ENCODE measurements at regions not wholly inside any gene's neighbourhood (a gene's known extent, or its start where the extent isn't known, plus 50 kb on each side); places are given as distances from the start of the nearest gene placed in this dataset.
"Not testable (repeated sequence)": the region's sequence is repeated elsewhere in the genome, so short reads cannot be mapped to it uniquely, and the experiment has no call there.

- Histone ChIP-seq H3K4me1 (replicated peaks in 1 of 4; ENCODE audit: control insufficient read depth in 3 of 4, insufficient read depth in 4 of 4, low read length in 3 of 4) (no peaks in the 10 kb centered on the region), H2AFZ (ENCODE audit: low read length) (no peak overlapping the region), H3K27me3 (replicated peaks in 1 of 4; ENCODE audit: control insufficient read depth in 3 of 4, extremely low read depth in 1 of 4, insufficient read depth in 3 of 4, low read length in 3 of 4) (no peaks in the 10 kb centered on the region), H3K36me3 (ENCODE audit: control insufficient read depth in 2 of 4, insufficient read depth in 4 of 4, low read length in 3 of 4) (no peaks in the 10 kb centered on the region), H3K23me2 (ENCODE audit: low read depth, low read length) (no peaks in the 10 kb centered on the region), H3K9me3 (ENCODE audit: insufficient read depth in 2 of 2, low read depth in 1 of 2, low read length in 1 of 2) (peaks cover 3 to 14% of the 10 kb centered on the region in 2 experiments; a peak in 3 of 4 replicates), H3K18ac (ENCODE audit: extremely low read depth, low read length) (no peak overlapping the region), H3K4me3 (ENCODE audit: extremely low read depth in 1 of 4, insufficient read depth in 2 of 4, low read depth in 3 of 4, low read length in 4 of 4) (no peak overlapping the region), H3K56ac (replicated peaks; ENCODE audit: insufficient read length, low read depth, low read length) (no peak overlapping the region), H3K4me2 (ENCODE audit: insufficient read depth in 1 of 2, low read depth in 2 of 2, low read length in 2 of 2) (no peak overlapping the region), H3K9ac (replicated peaks in 1 of 4; ENCODE audit: extremely low read depth in 1 of 4, low read depth in 3 of 4, low read length in 3 of 4) (no peak overlapping the region), H3K4ac (replicated peaks; ENCODE audit: insufficient read length, low read depth, low read length) (no peak overlapping the region), H4K20me1 (replicated peaks in 1 of 2; ENCODE audit: control insufficient read depth in 1 of 2, insufficient read depth in 2 of 2, low read length in 2 of 2) (no peaks in the 10 kb centered on the region), H4K8ac (ENCODE audit: extremely low read depth, insufficient read depth, low read length) (no peak overlapping the region), H2BK12ac (ENCODE audit: low read depth, low read length) (no peak overlapping the region), H2BK5ac (ENCODE audit: low read depth, low read length) (no peak overlapping the region), H4K5ac (ENCODE audit: insufficient read length, low read depth, low read length) (no peak overlapping the region), H2AK5ac (ENCODE audit: low read depth, low read length) (no peak overlapping the region), H2BK15ac (ENCODE audit: low read length) (no peak overlapping the region), H3K27ac (ENCODE audit: low read depth, low read length) (no peak overlapping the region), H3K79me2 (ENCODE audit: control insufficient read depth in 1 of 2, insufficient read depth in 2 of 2, low read length in 2 of 2) (no peaks in the 10 kb centered on the region), H3K14ac (ENCODE audit: insufficient read length) (no peak overlapping the region), H3K23ac (ENCODE audit: insufficient read length) (no peak overlapping the region), H2BK20ac (ENCODE audit: low read length) (no peak overlapping the region), H3K79me1 (ENCODE audit: low read depth, low read length) (no peaks in the 10 kb centered on the region), H2BK120ac (replicated peaks; ENCODE audit: low read depth, low read length) (no peak overlapping the region), H4K91ac (replicated peaks; ENCODE audit: insufficient read length, low read length) (no peak overlapping the region)
- CTCF ChIA-PET (ENCODE audit: partially characterized antibody), result no interaction called here
- FAIRE-seq, result no peak
- 75% methylated on average over 1 of the region's 1 CpG; no CpG with 5 or more reads in 1 of the 2 experiments for WGBS, 2 experiments (ENCODE audit: extremely low coverage in 1 of 2, insufficient coverage in 1 of 2, insufficient read length in 1 of 2, insufficient replicate concordance in 2 of 2, low coverage in 1 of 2, low lambda C conversion rate in 2 of 2, missing lambda C conversion rate in 1 of 2)
- POLR2A ChIA-PET (ENCODE audit: partially characterized antibody), result no interaction called here
- TF ChIP-seq RFX5 (IDR thresholded peaks at IDR 0.05; ENCODE audit: borderline replicate concordance, low read depth, low read length), result no peak
- no peak for TF ChIP-seq SAP30 (IDR thresholded peaks at IDR 0.05; ENCODE audit: insufficient read depth, insufficient replicate concordance, low read length)
- DNase-seq (ENCODE audit: low read depth in 1 of 2, low spot score in 2 of 2), result peak in 1 of 2 experiments; percentile 19
Measured at GRCh38 chr10:118892255-118892654, 137.3 kb upstream of the NANOS1 start.

- H2BK12ac ChIP-seq (ENCODE audit: low read depth, low read length); H2BK20ac ChIP-seq (ENCODE audit: low read length); H3K23ac ChIP-seq (ENCODE audit: insufficient read length); H3K4me1 ChIP-seq (replicated peaks in 1 of 4; ENCODE audit: control insufficient read depth in 3 of 4, insufficient read depth in 4 of 4, low read length in 3 of 4); H3K79me1 ChIP-seq (ENCODE audit: low read depth, low read length); H3K18ac ChIP-seq (ENCODE audit: extremely low read depth, low read length); H3K27me3 ChIP-seq (replicated peaks in 1 of 4; ENCODE audit: control insufficient read depth in 3 of 4, extremely low read depth in 1 of 4, insufficient read depth in 3 of 4, low read length in 3 of 4); H3K79me2 ChIP-seq (ENCODE audit: control insufficient read depth in 1 of 2, insufficient read depth in 2 of 2, low read length in 2 of 2); H3K36me3 ChIP-seq (ENCODE audit: control insufficient read depth in 2 of 4, insufficient read depth in 4 of 4, low read length in 3 of 4); H3K4me3 ChIP-seq (ENCODE audit: extremely low read depth in 1 of 4, insufficient read depth in 2 of 4, low read depth in 3 of 4, low read length in 4 of 4); H3K4ac ChIP-seq (replicated peaks; ENCODE audit: insufficient read length, low read depth, low read length); H4K20me1 ChIP-seq (replicated peaks in 1 of 2; ENCODE audit: control insufficient read depth in 1 of 2, insufficient read depth in 2 of 2, low read length in 2 of 2); H2BK15ac ChIP-seq (ENCODE audit: low read length); FAIRE-seq; H3K4me2 ChIP-seq (ENCODE audit: insufficient read depth in 1 of 2, low read depth in 2 of 2, low read length in 2 of 2); H3K23me2 ChIP-seq (ENCODE audit: low read depth, low read length); H2AFZ ChIP-seq (ENCODE audit: low read length); H2BK5ac ChIP-seq (ENCODE audit: low read depth, low read length); H3K27ac ChIP-seq (ENCODE audit: low read depth, low read length); POLR2A ChIA-PET (ENCODE audit: partially characterized antibody); H4K91ac ChIP-seq (replicated peaks; ENCODE audit: insufficient read length, low read length); H2BK120ac ChIP-seq (replicated peaks; ENCODE audit: low read depth, low read length); CTCF ChIA-PET (ENCODE audit: partially characterized antibody); H2AK5ac ChIP-seq (ENCODE audit: low read depth, low read length); H4K8ac ChIP-seq (ENCODE audit: extremely low read depth, insufficient read depth, low read length); DNase-seq (ENCODE audit: low read depth in 1 of 2, low spot score in 2 of 2); H3K56ac ChIP-seq (replicated peaks; ENCODE audit: insufficient read length, low read depth, low read length); H4K5ac ChIP-seq (ENCODE audit: insufficient read length, low read depth, low read length); H3K9ac ChIP-seq (replicated peaks in 1 of 4; ENCODE audit: extremely low read depth in 1 of 4, low read depth in 3 of 4, low read length in 3 of 4); H3K14ac ChIP-seq (ENCODE audit: insufficient read length): not testable (repeated sequence)
- WGBS, 2 experiments (ENCODE audit: extremely low coverage in 1 of 2, insufficient coverage in 1 of 2, insufficient read length in 1 of 2, insufficient replicate concordance in 2 of 2, low coverage in 1 of 2, low lambda C conversion rate in 2 of 2, missing lambda C conversion rate in 1 of 2), result 100% methylated on average over 2 to 4 of the region's 25 CpGs
- peaks cover 3 to 14% of the 10 kb centered on the region in 2 experiments; a peak in 3 of 4 replicates for H3K9me3 ChIP-seq (ENCODE audit: insufficient read depth in 2 of 2, low read depth in 1 of 2, low read length in 1 of 2)
Measured at GRCh38 chr10:118894891-118895290, 134.6 kb upstream of the NANOS1 start.

Measured in H1 (cell line).